Fibroblast of lung (primary cell): ENCODE measurements at regions not wholly inside any gene's neighbourhood (a gene's known extent, or its start where the extent isn't known, plus 50 kb on each side); places are given as distances from the start of the nearest gene placed in this dataset.

ENCODE experiments used
- DNase-seq, 2 donors: peaks; one replicate each; pipeline versions ENCODE4 v3.0.0 to v3.0.0-alpha.2; 2010; ENCODE audit warnings: low read depth in 2 of 2
- H2AFZ ChIP-seq: 2 replicates; pipeline ENCODE4 v1.5.1; 2012; ENCODE audit warnings: low read length, control low read depth, inconsistent platforms
- H3K27ac ChIP-seq: 2 replicates; pipeline ENCODE4 v1.5.1; 2011; ENCODE audit warnings: low read length, control low read depth; ENCODE audit not compliant: insufficient read depth
- H3K27me3 ChIP-seq: 2 replicates; pipeline ENCODE4 v1.5.1; 2011; ENCODE audit warnings: mild to moderate bottlenecking, low read length; ENCODE audit not compliant: control insufficient read depth, insufficient read depth
- H3K36me3 ChIP-seq: 2 replicates; pipeline ENCODE4 v1.5.1; 2011; ENCODE audit warnings: low read length; ENCODE audit not compliant: control insufficient read depth, insufficient read depth
- H3K4me1 ChIP-seq: 2 replicates; pipeline ENCODE4 v1.5.1; 2011; ENCODE audit warnings: low read length; ENCODE audit not compliant: control insufficient read depth, insufficient read depth; ENCODE audit errors: extremely low read depth
- H3K4me2 ChIP-seq: 2 replicates; pipeline ENCODE4 v1.5.1; 2011; ENCODE audit warnings: low read length, control low read depth; ENCODE audit not compliant: insufficient read depth; ENCODE audit errors: extremely low read depth
- H3K4me3 ChIP-seq, 4 experiments: fragments of 200-600 bp in 1 of 4; sonication (generic) in 1 of 4; replicated peaks in 1 of 4; 2 replicates each; pipeline ENCODE4 v1.5.1; 2011 to 2016; ENCODE audit warnings: low read length in 4 of 4, low read depth in 3 of 4, mild to moderate bottlenecking in 3 of 4, control low read depth in 2 of 4, inconsistent platforms in 1 of 4, mixed read lengths in 1 of 4; ENCODE audit not compliant: insufficient read depth in 1 of 4; ENCODE audit errors: control extremely low read depth in 1 of 4
- H3K79me2 ChIP-seq: 2 replicates; pipeline ENCODE4 v1.5.1; 2012; ENCODE audit warnings: mild to moderate bottlenecking, low read length, inconsistent platforms; ENCODE audit not compliant: control insufficient read depth, insufficient read depth
- H3K9ac ChIP-seq: 2 replicates; pipeline ENCODE4 v1.5.1; 2011; ENCODE audit warnings: mild to moderate bottlenecking, low read length, control low read depth; ENCODE audit not compliant: insufficient read depth
- H3K9me3 ChIP-seq: 2 replicates; pipeline ENCODE4 v1.5.1; 2012; ENCODE audit warnings: low read depth, low read length; ENCODE audit not compliant: control insufficient read depth, insufficient read depth
- H4K20me1 ChIP-seq: 2 replicates; pipeline ENCODE4 v1.5.1; 2011; ENCODE audit warnings: low read length; ENCODE audit not compliant: control insufficient read depth, insufficient read depth; ENCODE audit errors: extremely low read depth
- EZH2 ChIP-seq: IDR thresholded peaks from 2 replicates; pipeline ENCODE4 v1.5.1; 2012; ENCODE audit warnings: low read length, control low read depth, mild to moderate bottlenecking; ENCODE audit errors: missing control alignments
- TF ChIP-seq, protein P1 (sequence below), 2 donors: IDR thresholded peaks in 1 of 2; conservative IDR thresholded peaks in 1 of 2; 1 replicate in 1 of 2; 2 replicates in 1 of 2; pipeline ENCODE4 v1.5.1; 2011 to 2012; ENCODE audit warnings: low read length in 2 of 2, control low read depth in 1 of 2, inconsistent platforms in 1 of 2, low read depth in 1 of 2, mild to moderate bottlenecking in 1 of 2

DNA sequence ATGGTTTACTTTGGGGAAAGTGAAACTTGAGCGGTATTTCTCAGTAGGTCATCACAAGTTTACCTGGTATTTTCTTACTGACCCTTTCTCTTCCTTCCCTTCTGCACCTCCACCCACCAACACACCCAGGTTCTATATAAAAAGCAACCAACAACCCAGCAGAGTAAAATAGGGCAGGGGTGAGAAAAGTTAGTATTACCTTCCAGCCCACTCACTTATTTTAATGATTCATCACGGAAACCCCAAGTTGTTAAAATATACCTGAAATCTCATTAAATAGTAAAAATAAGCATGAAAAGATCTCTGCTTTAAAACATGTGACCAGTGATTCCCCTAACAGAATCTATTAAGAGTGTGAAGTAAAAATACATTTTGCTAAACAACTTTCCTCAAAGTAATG lies 306.1 kb downstream of the ZEB2 start:
- no peaks in the 10 kb centered on the region for H3K4me1 ChIP-seq
- no peaks in the 10 kb centered on the region for H3K27me3 ChIP-seq
- H3K9me3 ChIP-seq, result no peaks in the 10 kb centered on the region
- no peak for TF ChIP-seq EZH2
- TF ChIP-seq, protein P1, sequence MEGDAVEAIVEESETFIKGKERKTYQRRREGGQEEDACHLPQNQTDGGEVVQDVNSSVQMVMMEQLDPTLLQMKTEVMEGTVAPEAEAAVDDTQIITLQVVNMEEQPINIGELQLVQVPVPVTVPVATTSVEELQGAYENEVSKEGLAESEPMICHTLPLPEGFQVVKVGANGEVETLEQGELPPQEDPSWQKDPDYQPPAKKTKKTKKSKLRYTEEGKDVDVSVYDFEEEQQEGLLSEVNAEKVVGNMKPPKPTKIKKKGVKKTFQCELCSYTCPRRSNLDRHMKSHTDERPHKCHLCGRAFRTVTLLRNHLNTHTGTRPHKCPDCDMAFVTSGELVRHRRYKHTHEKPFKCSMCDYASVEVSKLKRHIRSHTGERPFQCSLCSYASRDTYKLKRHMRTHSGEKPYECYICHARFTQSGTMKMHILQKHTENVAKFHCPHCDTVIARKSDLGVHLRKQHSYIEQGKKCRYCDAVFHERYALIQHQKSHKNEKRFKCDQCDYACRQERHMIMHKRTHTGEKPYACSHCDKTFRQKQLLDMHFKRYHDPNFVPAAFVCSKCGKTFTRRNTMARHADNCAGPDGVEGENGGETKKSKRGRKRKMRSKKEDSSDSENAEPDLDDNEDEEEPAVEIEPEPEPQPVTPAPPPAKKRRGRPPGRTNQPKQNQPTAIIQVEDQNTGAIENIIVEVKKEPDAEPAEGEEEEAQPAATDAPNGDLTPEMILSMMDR (conservative IDR thresholded peaks at IDR 0.05 in 1 of 2, IDR thresholded peaks at IDR 0.05 in 1 of 2; ENCODE audit: low read depth in 1 of 2, low read length in 2 of 2), result no peak
- no peak overlapping the region for H3K9ac ChIP-seq
- no peak overlapping the region for H2AFZ ChIP-seq
- H3K36me3 ChIP-seq, result no peaks in the 10 kb centered on the region
- no peak overlapping the region for H3K27ac ChIP-seq
- no peaks in the 10 kb centered on the region for H3K79me2 ChIP-seq
- no peak for DNase-seq
- no peak overlapping the region for H3K4me3 ChIP-seq
- H4K20me1 ChIP-seq, result no peaks in the 10 kb centered on the region
- no peak overlapping the region for H3K4me2 ChIP-seq

DNA sequence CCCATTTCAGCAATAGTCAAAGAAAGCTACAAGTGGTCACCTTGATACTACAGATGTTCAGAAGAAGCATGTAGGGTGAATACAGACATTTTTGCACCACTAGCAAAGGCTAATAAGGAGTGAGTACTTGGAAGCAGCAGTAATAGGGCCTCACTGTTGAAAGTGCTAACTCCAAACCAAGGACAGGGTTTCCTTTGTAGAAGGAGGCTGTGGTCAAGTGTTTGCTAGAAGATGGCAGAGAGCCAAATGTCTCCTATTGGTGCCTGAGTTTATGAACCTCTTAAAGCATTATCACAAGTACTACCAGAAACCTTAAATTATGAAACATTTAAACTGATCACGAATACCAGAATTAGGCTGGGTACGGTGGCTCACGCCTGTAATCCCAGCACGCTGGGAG lies 308.1 kb downstream of the ZEB2 start:
- Histone ChIP-seq H2AFZ (no peak overlapping the region), H3K79me2 (no peaks in the 10 kb centered on the region)

DNA sequence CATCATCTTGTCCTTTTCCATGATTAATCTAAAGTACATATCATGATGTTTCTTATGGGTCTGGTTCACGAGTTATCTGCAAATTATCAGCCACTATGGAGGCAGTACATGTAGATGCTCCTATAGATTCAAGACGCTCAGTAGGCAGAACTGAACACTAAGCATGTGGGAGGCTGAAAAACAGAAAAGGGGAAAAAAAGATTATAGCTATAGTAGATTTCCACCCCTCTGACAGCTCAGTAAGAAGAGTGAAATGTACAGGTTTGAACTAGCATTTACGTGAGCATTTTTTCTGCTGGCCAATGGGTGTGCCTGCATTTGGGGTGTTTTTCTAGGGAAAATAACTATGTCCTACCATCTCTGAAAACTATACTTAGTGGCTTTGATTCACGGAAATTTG lies 308.9 kb downstream of the ZEB2 start:
- Histone ChIP-seq H3K4me2 (no peak overlapping the region), H4K20me1 (no peaks in the 10 kb centered on the region), H3K79me2 (no peaks in the 10 kb centered on the region), H3K4me3 (no peak overlapping the region), H3K9me3 (no peaks in the 10 kb centered on the region), H2AFZ (no peak overlapping the region), H3K9ac (no peak overlapping the region), H3K36me3 (peaks cover 1% of the 10 kb centered on the region), H3K27ac (no peak overlapping the region), H3K27me3 (no peaks in the 10 kb centered on the region), H3K4me1 (no peaks in the 10 kb centered on the region)
- TF ChIP-seq EZH2, result no peak
- TF ChIP-seq, protein P1 (conservative IDR thresholded peaks at IDR 0.05 in 1 of 2, IDR thresholded peaks at IDR 0.05 in 1 of 2; ENCODE audit: low read depth in 1 of 2, low read length in 2 of 2), result no peak
- no peak for DNase-seq

More for the DNA sequence above, 308.1 kb downstream of the ZEB2 start:
- H3K4me2 ChIP-seq, result no peak overlapping the region
- TF ChIP-seq, protein P1 (conservative IDR thresholded peaks at IDR 0.05 in 1 of 2, IDR thresholded peaks at IDR 0.05 in 1 of 2; ENCODE audit: low read depth in 1 of 2, low read length in 2 of 2), result no peak
- TF ChIP-seq EZH2, result no peak
- no peak overlapping the region for H3K9ac ChIP-seq
- H3K4me1 ChIP-seq, result no peaks in the 10 kb centered on the region
- no peaks in the 10 kb centered on the region for H4K20me1 ChIP-seq
- no peaks in the 10 kb centered on the region for H3K27me3 ChIP-seq
- DNase-seq, result no peak
- peaks cover 1% of the 10 kb centered on the region for H3K36me3 ChIP-seq
- H3K9me3 ChIP-seq, result no peaks in the 10 kb centered on the region
- H3K4me3 ChIP-seq, result no peak overlapping the region
- H3K27ac ChIP-seq, result no peak overlapping the region
